Loucy (cell line): ENCODE measurements at regions not wholly inside any gene's neighbourhood (a gene's known extent, or its start where the extent isn't known, plus 50 kb on each side); places are given as distances from the start of the nearest gene placed in this dataset.

ENCODE experiments used
- EZH2phosphoT487 ChIP-seq: fragments of 200-600 bp; IDR thresholded peaks from 2 replicates; pipeline ENCODE4 v1.6.1; 2018; ENCODE audit warnings: antibody characterized with exemption, mild to moderate bottlenecking, moderate library complexity, borderline replicate concordance
- TF ChIP-seq, protein P1 (sequence below): fragments of 200-600 bp; sonication (generic); conservative IDR thresholded peaks from 2 replicates; pipeline ENCODE4 v1.5.1; 2014; ENCODE audit warnings: mild to moderate bottlenecking, antibody characterized with exemption, low read length

DNA sequence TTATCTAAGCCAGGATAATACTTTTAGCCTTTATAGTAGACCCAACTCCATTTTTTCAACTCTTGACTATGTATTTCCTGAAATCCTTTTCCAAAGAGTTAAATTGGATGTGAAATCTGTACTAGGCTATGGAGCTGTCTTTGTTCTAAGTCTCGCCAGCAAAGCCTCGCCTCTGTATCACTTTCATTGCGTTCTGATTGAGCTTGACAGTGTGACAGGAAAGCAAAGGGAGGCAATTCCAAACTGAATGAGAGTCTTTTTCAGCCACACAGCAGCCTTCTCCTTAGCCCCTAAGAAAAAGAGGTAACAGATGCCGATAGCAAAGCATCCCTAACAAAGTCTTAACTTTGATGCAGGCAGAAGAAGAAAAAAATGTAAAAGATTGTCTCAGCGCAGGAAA lies 154.6 kb upstream of the OTX2 start:
- TF ChIP-seq, protein P1, sequence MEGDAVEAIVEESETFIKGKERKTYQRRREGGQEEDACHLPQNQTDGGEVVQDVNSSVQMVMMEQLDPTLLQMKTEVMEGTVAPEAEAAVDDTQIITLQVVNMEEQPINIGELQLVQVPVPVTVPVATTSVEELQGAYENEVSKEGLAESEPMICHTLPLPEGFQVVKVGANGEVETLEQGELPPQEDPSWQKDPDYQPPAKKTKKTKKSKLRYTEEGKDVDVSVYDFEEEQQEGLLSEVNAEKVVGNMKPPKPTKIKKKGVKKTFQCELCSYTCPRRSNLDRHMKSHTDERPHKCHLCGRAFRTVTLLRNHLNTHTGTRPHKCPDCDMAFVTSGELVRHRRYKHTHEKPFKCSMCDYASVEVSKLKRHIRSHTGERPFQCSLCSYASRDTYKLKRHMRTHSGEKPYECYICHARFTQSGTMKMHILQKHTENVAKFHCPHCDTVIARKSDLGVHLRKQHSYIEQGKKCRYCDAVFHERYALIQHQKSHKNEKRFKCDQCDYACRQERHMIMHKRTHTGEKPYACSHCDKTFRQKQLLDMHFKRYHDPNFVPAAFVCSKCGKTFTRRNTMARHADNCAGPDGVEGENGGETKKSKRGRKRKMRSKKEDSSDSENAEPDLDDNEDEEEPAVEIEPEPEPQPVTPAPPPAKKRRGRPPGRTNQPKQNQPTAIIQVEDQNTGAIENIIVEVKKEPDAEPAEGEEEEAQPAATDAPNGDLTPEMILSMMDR: no peak
- no peak for TF ChIP-seq EZH2phosphoT487
